SK-N-MC (cell line): ENCODE measurements at regions not wholly inside any gene's neighbourhood (a gene's known extent, or its start where the extent isn't known, plus 50 kb on each side); places are given as distances from the start of the nearest gene placed in this dataset.

ENCODE experiments used
- EZH2 ChIP-seq: fragments of 200-600 bp; sonication (generic); IDR thresholded peaks from one replicate; pipeline ENCODE4 v1.6.1; 2017; ENCODE audit warnings: antibody characterized with exemption
- FOXP2 ChIP-seq: optimal IDR thresholded peaks from 2 replicates; pipeline ENCODE3; 2011; ENCODE audit warnings: mild to moderate bottlenecking, moderate library complexity; ENCODE audit not compliant: insufficient read depth; ENCODE audit errors: extremely low read length, control extremely low read depth
- POLR2AphosphoS5 ChIP-seq: IDR thresholded peaks from 2 replicates; pipeline ENCODE4 v1.6.1; 2012; ENCODE audit warnings: mild to moderate bottlenecking, low read depth, low read length, borderline replicate concordance

DNA sequence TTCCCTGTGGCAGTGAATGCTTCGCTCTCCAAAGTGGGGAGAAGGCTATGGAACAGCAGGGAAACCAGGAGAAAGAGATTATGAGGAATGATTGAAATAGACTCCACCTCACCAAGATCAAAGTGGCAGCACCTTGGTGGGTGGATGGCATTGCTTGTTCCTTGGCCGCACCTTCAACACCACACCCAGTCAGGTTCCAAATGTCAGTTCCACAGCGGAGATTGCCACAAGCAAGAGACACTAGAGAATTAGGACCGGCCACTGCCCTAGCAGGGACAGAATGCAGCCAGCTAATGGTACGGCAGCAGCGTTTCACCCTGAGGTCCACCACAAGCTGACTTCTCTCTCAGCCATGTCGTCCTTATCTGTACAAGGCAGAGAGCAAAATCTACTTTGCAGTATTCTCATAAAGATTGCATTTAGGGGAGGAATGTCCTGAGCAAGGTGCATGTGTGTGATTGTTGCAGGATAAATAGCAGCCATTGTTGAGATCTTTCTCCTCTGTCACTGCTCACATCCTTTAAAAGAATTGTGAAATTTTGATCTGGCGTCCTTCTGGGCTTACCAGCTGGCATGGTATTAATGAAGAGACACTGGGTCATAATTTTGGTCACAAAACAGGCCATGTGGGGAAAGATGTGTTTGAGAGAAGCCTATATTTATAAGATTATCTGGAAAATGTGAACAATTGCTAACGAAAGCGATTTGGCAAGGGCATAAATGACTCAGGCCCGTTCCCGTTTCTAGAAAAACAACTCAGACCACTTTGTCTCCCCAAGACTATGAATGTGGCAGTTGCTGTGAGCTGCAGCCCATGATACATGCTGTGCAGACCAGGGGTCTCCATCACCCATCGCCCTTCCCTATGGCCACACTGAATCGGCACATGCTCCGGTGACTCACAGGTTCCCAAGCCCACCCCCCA lies 228.6 kb upstream of the ID2 start:
- no peak for TF ChIP-seq POLR2AphosphoS5
- TF ChIP-seq EZH2 = no peak
- TF ChIP-seq FOXP2 = no peak
